HG03432 (cell line): ENCODE measurements at regions not wholly inside any gene's neighbourhood (a gene's known extent, or its start where the extent isn't known, plus 50 kb on each side); places are given as distances from the start of the nearest gene placed in this dataset.
"Not testable (repeated sequence)": the region's sequence is repeated elsewhere in the genome, so short reads cannot be mapped to it uniquely, and the experiment has no call there.

Experiments used
- ATAC-seq: cut with Tn5 transposase; IDR thresholded peaks from one replicate; pipeline ENCODE4 v1.9.1; 2021; ENCODE audit warnings: mild to moderate bottlenecking, moderate library complexity; ENCODE audit not compliant: unreplicated experiment

DNA sequence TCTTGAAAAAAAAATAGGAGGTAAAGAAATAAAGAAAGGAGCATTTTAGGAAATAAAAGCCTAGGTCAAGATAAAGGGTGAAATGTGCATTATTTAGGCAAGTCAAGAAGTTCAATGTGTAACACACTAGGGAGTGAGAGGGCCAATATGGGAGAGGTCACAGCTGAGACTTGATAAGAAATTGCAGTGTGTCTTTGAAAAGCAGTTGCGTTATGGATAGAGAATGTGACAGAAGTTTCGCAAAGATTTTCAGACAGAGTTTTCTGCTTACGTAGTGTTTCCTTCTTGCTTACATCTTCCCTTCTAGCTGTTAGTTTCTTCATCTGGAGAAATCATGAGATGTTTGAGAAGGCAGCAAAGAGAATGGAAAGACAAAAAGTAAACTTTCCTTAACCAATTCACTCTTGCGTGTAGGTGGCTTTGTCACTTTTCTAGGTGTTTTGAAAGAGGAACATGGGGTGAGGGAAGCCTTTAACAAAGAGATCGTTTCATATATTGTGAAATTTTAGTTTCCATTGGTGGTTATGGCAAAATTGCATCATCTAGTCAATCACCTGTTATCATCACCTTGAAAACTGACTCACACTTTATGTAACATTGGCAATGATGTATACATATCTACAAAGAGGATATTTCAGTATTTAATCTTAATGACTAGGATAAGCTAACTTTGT lies 975.5 kb downstream of the OLFM4 start:
- no peak for ATAC-seq

DNA sequence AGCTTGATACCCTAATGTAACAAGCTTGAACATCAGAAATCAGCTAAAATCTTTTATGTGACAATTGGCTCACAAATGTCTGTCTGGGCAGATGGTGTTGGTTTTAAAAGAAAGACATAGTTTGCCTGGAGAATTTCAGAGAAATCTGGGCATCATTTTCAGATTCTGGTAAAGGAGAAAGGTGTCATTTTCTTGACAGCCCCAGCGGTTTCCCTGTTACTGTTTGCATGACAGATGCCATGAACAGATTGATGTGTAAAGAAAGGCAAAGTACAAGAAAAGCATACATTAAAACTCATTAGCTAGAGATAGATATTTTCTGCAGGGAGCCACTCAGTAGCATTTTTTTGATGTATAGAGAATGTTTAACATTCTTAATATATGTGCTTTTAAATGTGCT lies 987.9 kb downstream of the OLFM4 start:
- no peak for ATAC-seq

DNA sequence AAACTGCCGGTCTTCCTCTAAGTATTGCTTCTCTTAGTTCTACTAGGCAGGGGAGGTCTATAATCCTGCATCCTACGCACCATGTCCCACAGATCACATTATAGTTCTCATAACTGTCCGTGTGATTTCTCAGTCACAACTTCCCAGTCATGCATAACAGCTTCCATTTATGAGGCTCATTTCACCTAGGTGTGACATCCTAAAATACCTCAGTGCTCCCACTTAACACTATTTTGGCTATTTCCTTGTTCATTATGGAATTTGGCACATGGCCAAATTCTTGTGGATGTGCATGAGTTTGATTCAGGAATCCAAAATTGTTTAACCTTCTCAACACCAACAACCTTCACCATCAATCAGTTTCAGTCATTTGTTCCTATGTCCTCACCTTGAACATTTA lies 989.9 kb downstream of the OLFM4 start:
- no peak for ATAC-seq

DNA sequence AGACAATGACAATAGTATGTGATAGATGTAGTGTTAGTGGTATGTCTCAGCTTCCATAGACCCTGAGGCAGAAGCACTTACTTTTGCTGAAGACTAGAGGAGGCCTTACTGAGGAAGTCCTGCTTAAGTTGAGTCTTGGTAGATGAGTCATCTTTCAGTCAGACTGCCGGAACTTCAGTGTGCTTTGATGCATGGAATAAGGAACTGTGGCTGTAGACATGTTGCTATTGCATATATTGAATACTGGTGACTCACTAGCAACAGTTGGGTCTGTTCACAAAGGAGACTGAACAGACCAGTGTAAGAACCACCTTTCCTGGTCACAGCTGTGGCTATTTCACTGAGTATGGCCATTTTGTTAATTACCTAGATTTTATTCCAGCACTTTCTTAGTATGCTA lies 1000.6 kb downstream of the OLFM4 start:
- peak; percentile 98 for ATAC-seq

DNA sequence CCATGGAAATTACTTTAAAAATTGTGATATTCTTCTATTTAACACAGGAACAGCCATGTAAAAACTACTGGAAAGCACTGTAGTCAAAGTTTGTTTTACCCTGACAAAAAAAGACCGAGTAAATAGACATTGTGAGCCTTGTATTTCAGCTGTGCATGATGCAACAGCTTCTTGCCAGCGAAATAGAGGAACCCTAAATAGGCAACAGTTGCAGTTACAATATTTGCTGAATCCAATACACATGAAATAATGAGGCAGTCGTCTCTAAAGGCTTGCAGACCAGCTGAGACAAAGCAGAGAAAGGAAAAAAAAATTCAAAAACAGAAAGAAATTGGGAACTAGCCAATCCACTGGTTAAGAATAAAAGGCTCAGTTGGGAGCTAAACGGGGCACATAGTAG lies 1001.1 kb downstream of the OLFM4 start:
- ATAC-seq, result peak; percentile 27

DNA sequence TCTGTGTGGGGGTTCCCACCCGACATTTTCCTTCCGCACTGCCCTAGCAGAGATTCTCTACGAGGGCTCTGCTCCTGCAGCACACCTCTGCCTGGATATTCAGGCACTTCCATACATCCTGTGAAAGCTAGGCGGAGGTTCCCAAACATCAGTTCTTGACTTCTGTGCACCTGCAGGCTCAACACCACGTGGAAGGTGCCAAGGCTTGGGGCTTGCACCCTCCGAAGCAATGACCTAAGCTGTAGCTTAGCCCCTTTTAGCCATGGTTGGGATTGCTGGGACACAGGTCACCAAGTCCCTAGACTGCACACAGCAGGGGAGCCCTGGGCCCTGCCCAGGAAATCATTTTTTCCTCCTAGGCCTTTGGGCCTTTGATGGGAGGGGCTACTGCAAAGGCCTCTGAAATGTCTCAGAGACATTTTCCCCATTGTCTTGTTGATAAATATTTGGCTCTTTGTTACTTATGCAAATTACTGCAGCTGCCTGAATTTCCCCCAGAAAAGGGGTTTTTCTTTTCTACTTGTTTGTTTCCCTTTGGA lies 1004.8 kb downstream of the OLFM4 start:
- ATAC-seq, result no peak

DNA sequence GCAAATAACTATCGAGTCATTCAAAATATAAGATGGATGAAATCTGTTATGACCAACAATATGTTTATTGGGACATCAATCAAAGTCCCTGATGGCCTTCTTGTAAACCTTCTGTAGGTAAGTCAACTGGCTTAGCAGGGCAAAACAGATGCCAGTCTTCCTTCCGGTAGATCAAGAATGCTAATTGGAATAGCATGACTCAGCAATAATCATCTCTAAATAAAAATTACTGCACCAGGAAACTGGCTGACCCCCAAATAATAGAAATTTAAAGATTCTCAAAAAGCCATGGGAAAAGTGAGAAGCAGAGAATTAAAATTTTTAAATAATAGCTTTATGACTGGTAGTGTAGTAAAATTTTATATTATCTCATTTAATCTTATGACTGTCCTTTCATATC lies 1005.4 kb downstream of the OLFM4 start:
- ATAC-seq, result no peak

DNA sequence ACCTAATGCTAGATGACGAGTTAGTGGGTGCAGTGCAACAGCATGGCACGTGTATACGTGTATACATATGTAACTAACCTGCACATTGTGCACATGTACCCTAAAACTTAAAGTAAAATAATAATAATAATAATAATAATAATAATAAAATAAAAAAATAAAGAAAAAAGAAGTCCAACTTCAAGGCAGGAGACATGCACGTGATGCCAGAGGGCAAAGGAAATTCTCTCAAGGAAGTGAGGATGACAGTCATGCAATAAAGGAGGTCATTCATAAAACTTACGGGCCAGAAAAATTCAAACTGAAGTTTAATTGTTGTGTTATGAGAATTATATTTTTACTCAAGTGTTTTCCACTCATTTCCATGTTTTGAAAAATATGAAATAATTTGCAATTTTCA lies 1028.8 kb downstream of the OLFM4 start:
- not testable (repeated sequence) for ATAC-seq

DNA sequence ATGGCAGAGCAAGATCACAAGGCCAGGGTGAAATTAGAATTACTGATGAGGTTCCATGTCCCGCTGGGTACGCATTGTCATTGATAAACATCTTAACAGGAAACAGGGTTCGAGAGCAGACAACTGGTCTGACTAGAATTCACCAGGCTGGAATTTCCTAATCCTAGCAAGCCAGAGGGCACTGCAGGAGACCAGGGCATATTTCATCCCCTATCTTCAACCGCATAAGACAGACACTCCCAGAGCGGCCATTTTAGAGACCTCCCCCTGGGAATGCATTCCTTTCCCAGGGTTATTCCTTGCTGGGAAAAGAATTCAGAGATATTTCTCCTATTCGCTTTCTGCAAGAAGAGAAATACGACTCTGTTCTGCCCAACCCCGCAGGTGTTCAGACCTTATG lies 1041.3 kb downstream of the OLFM4 start:
- not testable (repeated sequence) for ATAC-seq

DNA sequence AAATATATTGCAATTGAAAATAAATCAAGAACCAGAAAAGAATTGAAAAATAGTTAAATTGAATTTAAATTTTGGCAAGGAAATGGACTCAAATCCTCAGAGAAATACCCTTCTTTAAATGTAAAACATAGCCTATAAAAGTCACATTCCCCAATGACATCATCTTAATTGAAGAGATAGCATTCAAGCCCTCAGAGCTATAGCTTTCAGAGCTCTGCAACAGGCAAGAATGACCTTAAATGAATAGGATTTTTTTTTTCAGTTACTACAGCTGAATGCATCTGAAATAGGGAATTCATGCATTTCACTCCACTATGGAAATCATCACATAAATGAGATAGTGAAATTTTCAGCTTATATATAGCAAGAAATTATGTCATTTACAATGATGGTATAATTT lies 1049.0 kb downstream of the OLFM4 start:
- no peak for ATAC-seq

DNA sequence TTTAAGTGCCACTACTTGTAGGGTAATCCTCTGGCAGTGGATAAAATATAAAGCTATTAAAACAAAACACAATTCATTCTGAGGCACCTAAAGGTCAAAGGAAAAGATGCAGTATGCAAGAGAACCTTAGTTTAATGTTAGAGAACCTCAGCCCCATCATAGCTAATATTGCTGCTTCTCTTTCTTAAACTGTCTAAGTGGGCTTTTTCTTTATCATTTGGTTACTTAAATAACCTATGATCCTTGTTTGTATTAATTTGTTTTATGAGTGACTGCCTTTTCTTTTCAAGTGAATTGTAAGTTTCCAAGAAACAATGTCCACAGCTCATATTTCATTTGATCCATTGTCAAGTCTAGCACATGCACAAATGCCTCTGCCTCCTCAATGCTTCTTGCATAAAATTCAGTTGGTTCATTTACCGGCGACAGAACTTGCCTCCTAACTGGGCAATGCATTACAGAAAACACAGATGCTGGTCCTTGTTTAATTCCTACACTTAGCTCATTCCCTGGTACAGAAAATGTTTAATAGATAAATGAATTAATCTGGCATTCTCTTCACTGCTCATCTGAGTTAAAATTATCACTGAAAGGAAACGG lies 1049.8 kb downstream of the OLFM4 start:
- ATAC-seq, result no peak

DNA sequence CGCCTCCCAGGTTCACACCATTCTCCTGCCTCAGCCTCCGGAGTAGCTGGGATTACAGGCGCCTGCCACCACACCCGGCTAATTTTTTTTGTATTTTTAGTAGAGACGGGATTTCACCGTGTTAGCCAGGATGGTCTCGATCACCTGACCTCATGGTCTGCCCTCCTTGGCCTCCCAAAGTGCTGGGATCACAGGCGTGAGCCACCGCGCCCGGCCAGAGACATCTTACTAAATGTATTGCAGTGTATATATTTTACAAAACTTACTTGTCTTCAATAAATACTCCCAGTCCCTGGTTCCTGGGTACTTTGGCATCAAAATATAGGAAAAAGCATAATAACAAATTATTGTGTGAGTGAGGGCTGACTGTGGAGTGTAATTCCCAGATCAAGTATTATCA lies 1053.7 kb downstream of the OLFM4 start:
- ATAC-seq, result not testable (repeated sequence)

DNA sequence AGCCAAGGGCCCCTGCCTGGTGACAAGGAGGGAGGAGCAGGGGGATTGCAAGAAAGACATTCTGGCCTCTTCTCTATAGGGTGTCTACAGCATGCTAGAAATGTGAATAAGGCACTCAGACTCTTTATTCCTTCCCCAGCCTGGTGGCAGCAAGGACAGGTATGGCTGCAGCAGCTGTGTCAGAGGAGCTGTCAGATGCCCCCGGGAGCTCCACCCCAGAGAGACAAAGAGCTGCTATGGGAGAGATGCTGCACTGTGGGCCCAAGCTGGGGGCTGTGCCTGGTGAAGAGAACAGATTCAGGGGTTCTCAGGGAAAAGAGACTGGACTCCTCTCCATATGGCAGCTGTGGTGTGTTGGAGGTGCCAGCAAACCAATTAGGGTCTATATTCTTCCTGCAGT lies 1063.3 kb downstream of the OLFM4 start:
- no peak for ATAC-seq

DNA sequence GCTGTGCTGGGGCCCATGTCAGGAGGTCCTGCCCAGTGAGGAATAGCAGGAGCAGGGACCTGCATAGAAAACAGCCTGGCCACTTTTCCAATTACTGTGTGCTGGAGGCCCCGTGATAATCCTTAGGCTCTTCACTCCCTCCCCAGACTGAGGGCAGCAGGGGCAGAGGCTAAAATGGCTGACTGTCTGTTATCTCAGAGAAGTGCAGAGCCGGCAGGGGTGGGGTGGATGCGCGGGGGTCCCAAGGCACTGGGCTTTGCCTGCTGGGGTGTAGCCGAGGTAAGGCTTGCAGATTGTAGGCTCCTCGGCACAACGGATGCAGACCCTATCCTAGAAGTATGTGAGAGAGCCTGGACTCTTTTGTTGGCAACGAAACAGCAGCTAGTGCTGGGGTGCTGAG lies 1064.1 kb downstream of the OLFM4 start:
- no peak for ATAC-seq

DNA sequence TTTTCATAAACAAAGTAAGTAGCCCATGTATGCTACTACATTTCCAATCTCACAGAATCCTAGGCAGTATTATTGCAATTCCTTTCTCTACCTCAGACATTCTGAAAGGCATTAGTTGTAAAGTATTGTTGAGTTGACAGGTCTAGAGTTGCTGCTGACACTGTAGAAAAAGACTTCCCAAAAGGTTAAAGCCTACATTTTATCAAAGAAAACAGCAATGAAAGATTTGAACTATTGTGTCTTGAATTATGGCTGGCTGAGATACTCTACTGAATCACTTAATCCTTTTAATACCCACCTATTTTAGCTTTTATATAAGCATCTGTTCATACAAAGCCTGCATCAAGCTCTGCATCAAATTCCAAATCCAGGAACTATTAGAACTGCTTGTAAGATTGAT lies 1082.0 kb downstream of the OLFM4 start:
- no peak for ATAC-seq

DNA sequence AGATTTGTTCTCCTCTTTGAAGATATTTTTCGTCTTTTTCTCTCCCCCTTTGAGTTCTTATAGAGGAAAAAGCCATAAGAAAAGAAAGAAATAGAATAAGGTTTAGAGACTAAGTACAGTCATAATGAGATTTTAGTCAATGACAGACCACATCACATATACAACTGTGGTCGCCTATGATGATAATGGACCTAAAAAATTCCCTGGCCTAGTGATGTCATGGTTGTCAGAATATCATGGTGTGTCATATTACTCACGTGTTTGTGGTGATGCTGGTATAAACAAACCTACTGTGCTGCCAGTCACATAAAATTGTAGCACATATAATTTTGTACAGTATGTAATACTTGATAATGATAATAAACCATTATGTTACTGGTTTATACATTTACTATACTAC lies 1096.1 kb downstream of the OLFM4 start:
- no peak for ATAC-seq

DNA sequence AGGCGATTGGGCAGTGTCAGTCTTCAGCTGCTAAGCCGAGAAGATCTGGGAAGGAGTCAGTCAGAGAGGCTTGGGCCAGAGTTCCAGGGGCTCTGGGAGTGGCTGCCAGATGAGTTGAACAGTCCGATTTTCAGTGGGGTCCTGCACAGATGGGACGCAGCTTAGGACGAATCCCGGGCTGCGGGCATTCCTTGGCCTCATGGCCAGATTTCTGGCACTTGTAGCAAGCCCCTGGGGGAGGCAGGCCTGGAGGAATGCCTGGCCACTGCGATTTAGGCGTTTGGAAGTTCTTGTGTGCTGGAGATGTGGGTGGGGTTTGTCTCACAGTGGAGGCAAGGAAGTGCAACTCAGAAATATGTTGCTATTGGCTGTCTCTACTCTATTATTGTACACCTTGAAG lies 1102.3 kb downstream of the OLFM4 start:
- not testable (repeated sequence) for ATAC-seq

DNA sequence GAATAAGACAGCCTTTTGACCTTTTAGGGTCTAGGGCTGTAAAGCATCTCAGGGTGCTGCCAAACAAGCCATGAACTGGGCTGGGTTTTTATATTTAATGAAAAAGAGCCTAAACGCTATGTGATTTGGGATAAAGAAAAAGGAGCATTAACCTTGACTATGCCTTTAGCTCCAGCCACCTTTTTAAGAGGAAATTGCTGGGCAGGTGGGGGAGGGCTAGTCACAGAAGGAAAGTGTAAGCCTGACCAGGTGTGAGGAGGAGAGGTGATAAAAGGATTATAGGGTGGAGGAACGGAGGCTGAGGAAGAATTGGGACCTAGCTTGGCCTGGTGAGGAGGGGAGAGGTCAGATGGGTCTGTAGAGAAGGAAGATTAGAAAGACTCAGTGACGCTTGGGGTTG lies 1102.8 kb downstream of the OLFM4 start:
- ATAC-seq, result not testable (repeated sequence)

DNA sequence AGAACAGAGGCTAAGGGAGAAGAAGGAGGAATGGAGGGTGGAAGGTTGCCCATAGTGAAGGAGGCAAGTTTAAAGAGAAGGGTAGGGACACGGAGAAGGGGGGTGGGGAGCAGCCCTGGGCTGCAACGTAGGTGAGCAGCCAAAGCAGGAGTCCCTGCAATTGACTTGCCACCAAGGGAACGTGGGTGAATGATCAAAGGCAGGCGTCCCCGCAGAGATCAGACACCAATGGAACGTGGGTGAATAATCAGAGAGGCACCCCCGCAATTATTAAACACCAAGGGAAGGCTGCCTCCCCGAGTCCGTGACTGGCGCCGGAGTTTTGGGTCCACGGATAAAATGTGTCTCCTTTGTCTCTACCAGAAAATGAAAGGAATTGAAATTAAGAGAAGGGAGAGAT lies 1103.5 kb downstream of the OLFM4 start:
- not testable (repeated sequence) for ATAC-seq

DNA sequence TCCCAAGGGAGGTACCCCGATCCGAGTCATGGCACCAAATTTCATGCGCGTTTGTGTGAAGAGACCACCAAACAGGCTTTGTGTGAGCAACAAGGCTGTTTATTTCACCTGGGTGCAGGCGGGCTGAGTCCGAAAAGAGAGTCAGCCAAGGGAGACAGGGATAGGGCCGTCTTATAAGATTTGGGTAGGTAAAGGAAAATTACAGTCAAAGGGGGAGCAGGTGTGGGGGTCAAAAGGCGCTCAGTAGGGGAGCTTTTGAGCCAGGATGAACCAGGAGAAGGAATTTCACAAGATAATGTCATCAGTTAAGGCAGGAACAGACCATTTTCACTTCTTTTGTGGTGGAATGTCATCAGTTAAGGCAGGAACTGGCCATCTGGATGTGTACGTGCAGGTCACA lies 1104.1 kb downstream of the OLFM4 start:
- ATAC-seq, result not testable (repeated sequence)

DNA sequence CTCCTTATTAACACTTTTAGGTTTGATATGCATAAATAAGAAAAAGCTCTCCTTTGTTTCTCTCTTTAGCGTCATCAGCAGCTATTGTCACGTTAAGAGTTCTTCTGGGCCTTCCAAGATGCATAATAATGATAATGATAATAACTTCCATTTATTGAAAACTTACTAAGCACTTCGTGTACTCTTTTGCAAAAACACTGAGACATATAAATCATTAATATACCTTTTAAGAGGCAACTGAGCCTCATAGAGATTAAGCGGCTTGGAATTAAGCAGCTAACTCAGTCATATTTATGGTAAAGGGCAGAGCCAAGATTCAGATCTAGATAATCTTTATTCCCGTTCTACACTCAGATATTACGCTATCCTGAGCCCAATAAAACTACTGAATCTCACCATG lies 1105.1 kb downstream of the OLFM4 start:
- no peak for ATAC-seq

DNA sequence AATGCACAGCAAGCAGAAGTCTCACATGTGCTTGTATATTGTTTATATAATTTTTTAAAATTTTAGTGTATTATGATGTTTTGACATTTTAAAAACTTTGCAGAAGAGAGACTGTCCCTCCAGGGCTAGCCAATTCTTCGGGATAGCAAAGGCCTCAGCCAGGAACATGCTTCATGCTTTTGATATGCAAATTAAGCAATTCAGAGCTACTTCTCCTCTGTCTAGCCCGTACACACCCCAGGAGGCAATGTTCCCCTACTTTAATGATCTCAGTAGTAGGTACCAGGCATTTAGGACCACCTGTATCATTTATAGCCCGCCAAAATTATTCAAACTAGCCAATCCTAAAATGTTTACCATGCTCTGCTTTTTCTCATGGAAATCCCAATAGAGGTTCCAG lies 1116.2 kb downstream of the OLFM4 start:
- no peak for ATAC-seq

DNA sequence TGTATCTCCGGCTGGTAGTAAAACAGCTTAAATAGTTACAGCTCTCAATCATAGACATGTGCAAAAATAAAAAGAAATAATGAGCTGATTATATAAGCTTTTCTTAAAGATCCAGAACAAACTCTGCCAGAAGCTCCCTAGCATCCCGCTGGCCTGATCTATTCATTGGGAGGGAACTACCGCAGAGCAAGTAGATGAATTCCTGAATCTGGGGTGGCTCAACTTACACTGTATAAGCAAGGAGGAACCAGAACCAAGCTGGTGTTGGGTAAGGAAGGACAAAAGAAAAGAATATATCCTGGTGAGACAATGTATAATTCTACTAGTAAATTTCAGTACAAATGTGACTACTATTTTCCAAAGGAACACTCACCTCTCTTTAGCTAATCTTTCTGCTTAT lies 1122.2 kb downstream of the OLFM4 start:
- no peak for ATAC-seq
